GM18507 (cell line): ENCODE measurements at regions not wholly inside any gene's neighbourhood (a gene's known extent, or its start where the extent isn't known, plus 50 kb on each side); places are given as distances from the start of the nearest gene placed in this dataset.

ENCODE experiments used
- DNase-seq: peaks from one replicate; pipeline ENCODE4 v3.0.0; 2011; ENCODE audit warnings: low read depth; ENCODE audit not compliant: insufficient read length; ENCODE audit errors: extremely low spot score
- FAIRE-seq: peaks from 2 replicates; lab custom pipeline; 2011; peaks lifted over from hg19 to GRCh38; lab: Jason Lieb, UNC

- DNase-seq: no peak
- no peak for FAIRE-seq
These were observed 1465.6 kb upstream of the ZEB2 start for GRCh38 chr2:145985517-145985916.

- DNase-seq (no peak), FAIRE-seq (no peak)
These were observed 1464.7 kb upstream of the ZEB2 start for GRCh38 chr2:145984580-145984979.

GRCh38 chr2:145980318-145980717, 1460.4 kb upstream of the ZEB2 start:
- no peak for FAIRE-seq
- DNase-seq: no peak

GRCh38 chr2:145975406-145975805, 1455.5 kb upstream of the ZEB2 start:
- FAIRE-seq (no peak), DNase-seq (no peak)

- FAIRE-seq: no peak
- no peak for DNase-seq
These were observed 1441.9 kb upstream of the ZEB2 start for GRCh38 chr2:145961846-145962245.

- FAIRE-seq: no peak
- no peak for DNase-seq
These were observed 1440.7 kb upstream of the ZEB2 start for GRCh38 chr2:145960479-145961163.

- no peak for DNase-seq
These were observed 1438.7 kb upstream of the ZEB2 start for GRCh38 chr2:145958611-145959010.

GRCh38 chr2:145957929-145958328, 1438.0 kb upstream of the ZEB2 start:
- no peak for FAIRE-seq
- no peak for DNase-seq

More at GRCh38 chr2:145958611-145959010, 1438.7 kb upstream of the ZEB2 start:
- FAIRE-seq: no peak

GRCh38 chr2:145939949-145940348, 1420.0 kb upstream of the ZEB2 start:
- no peak for DNase-seq
- FAIRE-seq: no peak

GRCh38 chr2:145935016-145935415, 1415.1 kb upstream of the ZEB2 start:
- DNase-seq (no peak), FAIRE-seq (no peak)

- FAIRE-seq (no peak), DNase-seq (no peak)
These were observed 1412.0 kb upstream of the ZEB2 start for GRCh38 chr2:145931781-145932395.

- FAIRE-seq: no peak
- no peak for DNase-seq
These were observed 1410.4 kb upstream of the ZEB2 start for GRCh38 chr2:145930318-145930717.

GRCh38 chr2:145927131-145927950, 1407.4 kb upstream of the ZEB2 start:
- no peak for FAIRE-seq
- no peak for DNase-seq

- DNase-seq (no peak), FAIRE-seq (no peak)
These were observed 1405.7 kb upstream of the ZEB2 start for GRCh38 chr2:145925591-145925990.

GRCh38 chr2:145919477-145919876, 1399.6 kb upstream of the ZEB2 start:
- FAIRE-seq (no peak), DNase-seq (no peak)

GRCh38 chr2:145918951-145919350, 1399.0 kb upstream of the ZEB2 start:
- FAIRE-seq: no peak
- DNase-seq: no peak

GRCh38 chr2:145916799-145917198, 1396.9 kb upstream of the ZEB2 start:
- DNase-seq (no peak), FAIRE-seq (no peak)

- no peak for FAIRE-seq
- DNase-seq: no peak
These were observed 1394.8 kb upstream of the ZEB2 start for GRCh38 chr2:145914716-145915115.

GRCh38 chr2:145910416-145910815, 1390.5 kb upstream of the ZEB2 start:
- FAIRE-seq: no peak

GRCh38 chr2:145909766-145910165, 1389.8 kb upstream of the ZEB2 start:
- FAIRE-seq (no peak), DNase-seq (no peak)

More at GRCh38 chr2:145910416-145910815, 1390.5 kb upstream of the ZEB2 start:
- DNase-seq: no peak
